Kidney glomerular epithelial cell (primary cell): ENCODE measurements at regions not wholly inside any gene's neighbourhood (a gene's known extent, or its start where the extent isn't known, plus 50 kb on each side); places are given as distances from the start of the nearest gene placed in this dataset.
"Not testable (repeated sequence)": the region's sequence is repeated elsewhere in the genome, so short reads cannot be mapped to it uniquely, and the experiment has no call there.

Experiments used
- DNase-seq: peaks from one replicate; lab custom pipeline; 2025; lab: John Stamatoyannopoulos, UW

DNA sequence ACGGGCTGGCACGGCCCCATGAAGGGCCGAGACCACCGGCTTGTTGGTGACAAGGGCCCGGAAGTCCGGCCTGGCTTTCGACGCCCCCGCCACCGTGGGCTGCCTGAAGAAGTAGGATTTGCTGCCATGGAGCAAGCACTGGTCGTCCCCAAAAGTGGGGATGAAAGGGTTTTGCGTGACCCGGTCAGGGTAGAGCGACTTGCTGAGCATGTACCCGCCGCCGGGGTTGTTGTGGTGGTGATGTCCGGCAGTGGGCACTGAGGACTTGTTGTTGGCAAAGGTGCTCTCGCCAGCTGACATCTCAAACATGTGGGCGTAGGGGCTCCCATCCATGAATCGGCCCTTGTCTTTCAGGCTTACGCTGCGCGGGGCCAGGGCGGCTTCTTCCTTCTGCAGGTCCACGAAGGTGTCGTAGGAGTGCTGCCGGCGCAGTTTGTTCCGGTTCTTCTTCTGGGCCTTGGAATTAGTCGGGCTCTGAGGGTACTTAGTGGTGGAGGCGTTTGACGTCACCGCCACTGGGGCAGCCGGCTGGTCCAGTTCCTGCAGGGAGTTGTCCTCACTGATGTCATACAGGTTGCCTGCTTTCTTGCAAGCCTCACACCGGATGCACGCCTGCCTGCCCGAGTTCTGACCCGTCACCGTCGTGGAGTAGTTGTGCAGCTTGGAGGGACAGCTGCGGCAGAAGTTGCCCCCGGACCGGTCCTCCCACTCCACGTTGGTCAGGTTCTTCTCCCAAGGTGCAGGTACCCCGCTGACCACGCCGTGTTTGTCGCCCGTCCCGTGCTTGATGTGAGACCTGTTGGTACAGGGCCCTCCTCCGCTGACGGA lies 366.6 kb downstream of the EMP1 start:
- DNase-seq: no peak

DNA sequence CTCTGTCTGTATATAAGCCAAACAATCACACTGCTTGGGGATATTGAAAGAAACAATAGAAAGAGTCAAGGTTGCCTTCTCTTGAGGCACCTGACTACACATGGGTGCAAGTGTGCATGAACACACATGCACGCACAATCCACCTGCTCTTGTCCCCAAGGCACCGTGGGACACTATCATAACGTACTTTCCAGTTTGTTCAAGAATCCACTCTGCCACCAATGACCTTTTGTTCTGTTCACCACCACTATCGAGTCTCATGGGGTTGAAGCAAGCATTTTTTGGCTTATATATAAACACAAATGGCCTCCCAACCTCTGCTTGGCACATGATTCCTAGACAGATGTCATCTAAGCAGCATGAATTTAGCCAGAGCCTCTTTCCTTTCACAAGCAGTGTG lies 365.4 kb downstream of the EMP1 start:
- no peak for DNase-seq

DNA sequence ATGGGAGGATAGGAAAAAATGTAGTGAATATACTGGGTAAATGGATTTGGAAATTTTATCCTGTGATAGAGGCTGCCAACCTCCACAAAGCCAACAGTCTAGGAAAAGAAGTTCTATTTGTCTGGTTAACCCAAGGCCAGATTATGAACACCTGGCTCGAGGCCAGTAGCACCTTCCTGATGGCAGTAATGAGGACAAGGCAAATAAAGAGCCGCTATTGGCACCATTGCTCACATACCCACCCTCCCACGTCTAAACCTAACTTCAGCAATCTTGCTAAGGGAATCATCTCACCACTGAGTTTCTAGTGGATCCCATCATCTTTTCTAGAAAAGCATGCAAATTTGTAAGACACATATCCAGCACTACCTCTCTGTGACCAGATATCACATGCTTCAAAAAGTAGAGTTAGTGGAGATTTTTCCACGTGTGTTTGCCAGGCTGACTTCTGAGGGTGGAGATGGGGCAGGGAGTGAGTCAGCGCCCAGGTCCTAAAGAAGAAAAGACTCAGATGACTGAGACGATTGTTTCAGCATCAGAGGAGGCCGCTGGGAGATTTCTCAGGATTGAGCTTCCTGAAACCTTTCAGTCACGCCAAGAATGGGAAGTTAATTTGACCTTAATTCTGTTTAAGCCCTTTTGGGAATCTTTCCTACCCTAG lies 362.9 kb downstream of the EMP1 start:
- no peak for DNase-seq

DNA sequence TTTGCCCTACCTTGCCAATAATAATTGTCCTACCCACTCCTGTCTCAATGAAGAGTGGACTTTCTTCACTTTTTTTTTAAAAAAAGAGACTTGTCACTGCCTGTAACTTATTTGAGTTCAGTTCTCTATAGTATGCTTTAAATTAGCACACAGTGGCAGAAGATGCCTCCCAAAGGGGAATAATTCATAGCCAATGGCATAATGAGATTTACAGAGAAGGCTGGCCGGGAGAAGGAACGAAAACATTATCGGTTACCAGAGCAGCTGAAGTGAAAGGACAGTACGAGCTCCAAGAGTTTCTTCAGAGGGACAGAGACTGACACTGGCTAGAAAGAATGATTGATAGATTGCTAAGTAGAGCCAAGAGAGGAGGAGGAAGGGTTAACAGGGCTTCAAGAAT lies 356.3 kb downstream of the EMP1 start:
- DNase-seq: no peak

DNA sequence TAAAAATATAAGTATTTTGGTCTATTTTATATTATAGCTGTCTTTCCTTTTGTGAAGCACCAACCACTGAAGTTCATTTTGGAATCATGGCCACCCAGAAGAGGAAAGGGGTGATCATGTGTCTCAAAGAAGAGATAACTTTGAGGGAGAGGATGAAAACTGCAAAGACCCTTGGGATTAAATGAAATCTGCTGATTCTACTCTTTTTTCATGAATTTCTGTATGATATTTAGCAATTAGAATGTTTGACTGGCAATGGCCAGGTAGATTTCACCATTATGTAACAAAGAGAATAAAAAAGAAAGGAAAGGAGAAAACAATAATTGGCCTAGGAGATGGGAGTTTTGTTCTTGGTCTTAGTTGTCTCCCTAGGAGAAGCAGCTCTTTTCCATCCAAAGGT lies 350.8 kb downstream of the EMP1 start:
- no peak for DNase-seq

DNA sequence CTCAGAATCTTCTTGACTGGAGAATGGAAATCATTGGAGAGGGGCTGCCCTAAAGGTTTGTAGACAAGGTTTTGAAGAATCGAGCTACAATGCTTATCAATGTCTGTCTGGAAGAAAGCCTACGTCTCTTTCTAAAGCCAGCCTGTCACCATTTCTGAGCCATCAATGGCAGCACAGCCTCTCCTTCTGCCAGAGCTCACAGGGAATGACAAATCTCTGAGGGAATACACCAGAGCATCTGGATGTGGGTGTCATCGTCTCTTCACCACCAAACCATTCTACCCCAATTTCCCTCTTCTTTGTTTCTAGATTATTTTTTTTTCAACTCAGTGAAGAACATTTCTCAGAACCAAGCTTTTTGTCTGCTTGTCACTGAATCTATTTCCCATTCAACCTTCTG lies 349.7 kb downstream of the EMP1 start:
- no peak for DNase-seq

DNA sequence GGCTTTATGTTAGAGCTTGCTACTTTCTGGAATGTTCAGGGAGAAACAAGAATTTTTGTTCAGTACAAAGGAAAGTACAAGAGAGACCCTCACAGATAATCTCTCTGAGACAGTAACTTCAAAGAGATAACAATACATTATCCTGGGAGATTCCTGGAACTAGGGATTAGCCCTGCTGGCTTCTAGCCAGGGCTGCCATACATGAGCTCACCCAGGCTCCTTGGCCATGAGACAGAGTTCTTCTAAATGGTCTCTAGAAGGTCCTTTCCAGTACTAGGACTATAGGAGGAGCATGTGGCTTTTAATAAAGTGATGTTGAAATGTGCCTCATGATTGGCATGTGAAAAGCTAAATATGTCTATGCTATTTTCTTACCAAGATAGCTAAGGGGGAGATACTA lies 342.5 kb downstream of the EMP1 start:
- DNase-seq: no peak

DNA sequence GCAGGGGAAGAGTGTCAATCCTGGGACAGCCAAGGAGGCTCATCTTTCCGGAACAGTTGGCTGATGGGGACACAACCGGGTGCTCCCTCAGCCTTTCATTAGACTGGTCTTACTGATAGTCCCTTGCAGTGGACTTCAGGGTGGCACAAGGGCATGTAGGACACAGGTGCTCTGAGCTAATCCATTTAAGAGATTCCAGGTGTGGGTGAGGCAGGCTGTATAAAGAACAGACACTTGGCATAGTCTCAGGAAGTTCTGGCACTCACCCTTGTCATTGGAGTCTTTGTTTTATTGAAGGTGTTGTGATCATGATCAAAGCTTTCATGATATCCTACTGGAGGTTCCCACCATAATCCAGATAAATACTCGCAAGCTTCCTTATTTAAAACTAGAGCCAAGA lies 341.6 kb downstream of the EMP1 start:
- DNase-seq: no peak

DNA sequence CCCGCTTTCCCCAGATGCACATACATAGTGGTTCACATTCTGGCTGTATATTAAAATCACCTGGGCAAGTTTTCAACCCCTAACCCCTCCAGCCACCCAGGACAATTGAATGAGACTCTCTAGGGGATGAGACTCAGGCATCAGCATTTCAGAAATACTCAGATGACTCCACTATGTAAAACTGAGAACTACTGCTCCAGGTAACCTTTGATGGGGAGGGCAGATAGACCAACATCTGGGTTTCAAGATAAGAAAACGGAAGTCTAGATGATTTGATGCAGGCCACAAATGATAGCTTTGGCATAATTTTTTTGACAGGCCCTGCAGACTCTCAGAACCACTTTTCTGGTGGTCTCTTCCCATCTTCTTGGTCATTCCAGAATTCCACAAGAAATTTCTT lies 341.1 kb downstream of the EMP1 start:
- DNase-seq: no peak

DNA sequence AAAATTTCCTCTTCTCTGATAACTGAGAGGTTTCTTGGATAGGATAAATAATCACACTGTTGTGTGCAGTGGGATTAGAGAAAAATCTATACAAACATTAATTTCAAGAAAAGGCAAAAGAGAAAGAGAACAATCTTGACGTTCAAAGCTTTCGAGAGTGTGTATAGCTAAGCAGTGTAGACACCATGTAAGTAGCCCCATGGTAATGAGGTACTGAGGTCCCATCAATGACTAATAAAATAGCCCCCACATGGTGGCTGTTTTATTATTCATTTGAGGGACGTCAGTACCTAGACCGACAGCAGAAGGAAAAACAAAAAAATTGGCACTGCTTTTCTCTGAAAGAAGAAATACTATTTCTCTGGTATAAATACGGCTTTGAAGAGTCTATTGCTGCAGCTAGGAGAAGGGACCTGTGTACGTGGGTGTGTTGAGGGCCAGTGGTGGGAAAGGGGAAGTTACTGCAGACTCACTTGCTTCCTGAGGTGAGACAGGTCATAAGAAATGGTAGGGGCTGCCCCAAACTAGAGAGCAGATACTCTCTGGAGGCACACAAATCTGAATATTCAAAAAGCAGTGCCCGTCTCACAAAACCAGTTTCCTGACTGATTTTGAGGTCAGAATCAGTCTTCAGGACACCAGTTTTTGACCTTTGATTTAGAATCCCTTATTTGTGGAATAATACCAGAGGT lies 339.8 kb downstream of the EMP1 start:
- no peak for DNase-seq

DNA sequence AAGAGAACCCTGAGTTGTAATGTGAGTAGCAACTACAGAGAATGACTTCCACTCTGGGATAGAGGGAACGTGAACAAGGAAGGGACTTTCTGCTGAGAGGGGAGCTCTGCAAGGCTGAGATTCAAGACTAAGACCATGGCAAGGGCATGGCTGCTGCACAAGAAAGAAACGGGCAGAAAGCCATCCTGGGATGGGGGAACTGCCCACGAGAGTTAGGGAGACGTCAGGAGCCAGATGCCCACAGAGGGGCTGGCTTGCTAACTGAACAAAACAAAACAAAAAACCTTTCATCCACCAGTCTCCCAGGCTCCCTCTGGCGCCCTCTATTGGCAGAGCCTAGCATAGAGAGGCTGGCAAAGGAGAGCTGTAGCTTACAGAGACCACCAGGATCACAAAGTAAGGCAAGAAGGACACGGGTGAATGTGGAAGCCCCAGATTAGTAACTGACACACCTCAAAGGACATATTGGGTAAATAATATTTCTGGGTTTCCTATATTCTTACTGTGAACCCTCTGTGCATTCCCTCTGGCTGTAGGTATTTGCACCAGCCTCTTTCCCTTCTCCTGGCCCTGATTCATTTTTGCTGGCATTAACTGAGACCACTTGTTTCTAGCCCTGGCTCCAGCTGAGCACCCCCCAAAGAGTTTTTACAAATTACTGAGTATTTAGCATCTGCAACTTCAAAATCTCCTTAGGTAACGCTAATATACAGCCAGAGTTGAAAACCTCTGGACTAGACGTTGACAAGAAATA lies 338.3 kb downstream of the EMP1 start:
- peak; percentile 5 for DNase-seq

DNA sequence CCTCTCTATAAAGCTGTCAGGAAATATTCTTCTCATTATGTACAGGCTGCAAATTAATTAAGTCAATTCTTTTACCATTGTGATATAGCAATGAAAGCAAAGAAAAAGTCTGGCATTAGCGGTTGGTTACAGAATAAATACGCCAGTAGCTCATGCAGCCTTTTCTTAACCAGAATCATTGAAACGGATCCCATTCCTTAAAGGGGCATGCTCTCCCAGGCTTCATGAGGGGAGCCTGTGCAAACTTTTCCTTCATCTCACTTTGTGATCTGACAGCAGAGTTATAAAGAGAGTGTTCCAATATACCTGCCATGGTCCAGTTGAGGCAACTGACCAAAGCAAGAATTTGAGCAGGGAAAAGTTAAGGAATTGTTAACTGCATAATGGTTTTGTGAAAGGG lies 337.7 kb downstream of the EMP1 start:
- DNase-seq: no peak

DNA sequence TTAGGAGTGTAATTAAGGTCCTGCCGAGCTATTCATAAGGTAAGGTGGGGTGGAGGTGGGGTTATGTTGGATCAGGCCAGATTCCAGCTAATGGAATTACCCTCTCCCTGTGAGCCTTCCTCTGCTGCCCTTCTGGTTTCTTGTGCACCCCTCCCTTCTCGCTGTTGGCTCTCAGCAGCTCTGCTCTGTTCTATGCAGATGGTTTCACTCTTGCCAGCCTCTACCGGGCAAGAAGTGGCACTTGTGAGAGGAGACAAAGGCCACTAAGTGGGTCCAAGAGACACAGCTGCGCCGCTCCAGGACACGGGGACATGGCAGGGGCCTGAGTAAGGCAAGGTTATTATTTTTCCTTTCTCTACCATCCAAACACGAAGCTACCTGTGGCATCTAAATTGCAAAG lies 334.4 kb downstream of the EMP1 start:
- DNase-seq: no peak

DNA sequence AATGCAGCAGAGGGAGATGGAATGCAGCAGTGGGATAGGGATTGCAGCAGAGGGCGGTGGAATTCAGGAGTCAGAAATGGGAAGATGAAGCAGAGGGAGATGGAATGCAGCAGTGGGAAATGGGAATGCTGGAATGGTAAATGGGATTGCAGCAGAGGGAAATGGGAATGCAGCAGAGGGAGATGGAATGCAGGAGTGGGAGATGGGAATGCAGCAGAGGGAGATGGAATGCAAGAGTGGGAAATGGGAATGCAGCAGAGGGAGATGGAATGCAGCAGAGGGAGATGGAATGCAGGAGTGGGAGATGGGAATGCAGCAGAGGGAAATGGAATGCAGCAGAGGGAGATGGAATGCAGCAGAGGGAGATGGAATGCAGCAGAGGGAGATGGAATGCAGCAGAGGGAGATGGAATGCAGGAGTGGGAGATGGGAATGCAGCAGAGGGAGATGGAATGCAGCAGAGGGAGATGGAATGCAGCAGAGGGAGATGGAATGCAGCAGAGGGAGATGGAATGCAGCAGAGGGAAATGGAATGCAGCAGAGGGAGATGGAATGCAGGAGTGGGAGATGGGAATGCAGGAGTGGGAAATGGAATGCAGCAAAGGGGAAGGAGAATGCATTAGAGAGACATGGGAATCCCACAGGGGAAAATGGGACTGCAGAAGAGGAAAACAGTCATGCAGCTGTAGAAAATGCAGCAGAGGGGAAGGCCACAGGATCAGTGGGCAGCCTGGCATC lies 329.8 kb downstream of the EMP1 start:
- not testable (repeated sequence) for DNase-seq

DNA sequence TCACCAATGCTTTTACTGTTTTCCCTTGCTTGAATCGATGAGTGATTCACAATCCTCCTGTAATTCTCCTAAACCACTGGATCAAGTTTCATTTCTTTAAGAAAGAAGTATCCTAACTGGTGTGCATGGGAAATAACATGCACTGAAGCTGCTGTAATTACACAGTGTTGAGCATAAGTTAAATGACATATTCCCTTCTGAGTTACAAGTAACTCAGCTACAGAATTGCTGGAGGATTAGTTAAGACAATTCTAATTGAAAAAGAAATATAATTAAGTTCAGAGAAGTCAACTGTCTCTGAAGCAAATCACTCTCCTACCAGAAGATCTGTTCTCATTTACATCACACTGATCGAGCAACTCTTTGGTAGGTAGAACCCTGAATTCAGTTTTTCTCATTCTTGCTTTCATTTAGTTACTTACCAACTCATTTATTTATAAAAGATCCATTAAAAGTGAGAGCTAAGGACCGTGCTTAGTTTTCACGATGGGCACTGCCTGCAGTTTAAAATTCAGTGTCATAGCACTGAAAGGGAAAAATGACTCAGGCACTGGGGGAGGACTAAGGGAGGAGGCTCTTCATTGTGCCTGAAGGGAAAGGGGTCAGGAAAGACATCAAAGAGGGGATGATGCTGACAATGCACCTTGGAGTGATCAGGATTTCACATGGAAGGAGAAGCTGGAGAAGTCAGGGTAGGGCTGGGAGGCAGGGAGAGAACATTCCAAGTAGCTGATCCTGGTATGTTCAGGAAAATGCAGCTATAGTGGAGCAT lies 327.2 kb downstream of the EMP1 start:
- DNase-seq: no peak

DNA sequence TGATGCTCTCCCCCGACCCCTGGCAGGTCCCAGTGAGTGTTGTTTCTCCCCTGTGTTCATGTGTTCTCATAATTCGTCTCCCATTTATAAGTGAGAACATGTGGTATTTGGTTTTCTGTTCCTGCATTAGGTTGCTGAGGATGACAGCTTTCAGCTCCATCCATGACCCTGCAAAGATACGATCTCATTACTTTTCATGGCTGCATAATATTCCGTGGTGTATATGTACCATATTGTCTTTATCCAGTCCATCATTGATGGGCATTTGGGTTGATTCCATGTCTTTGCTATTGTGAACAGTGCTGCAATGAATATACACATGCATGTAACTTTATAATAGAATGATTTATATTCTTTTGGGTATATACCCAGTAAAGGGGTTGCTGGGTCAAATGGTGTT lies 321.5 kb downstream of the EMP1 start:
- not testable (repeated sequence) for DNase-seq

DNA sequence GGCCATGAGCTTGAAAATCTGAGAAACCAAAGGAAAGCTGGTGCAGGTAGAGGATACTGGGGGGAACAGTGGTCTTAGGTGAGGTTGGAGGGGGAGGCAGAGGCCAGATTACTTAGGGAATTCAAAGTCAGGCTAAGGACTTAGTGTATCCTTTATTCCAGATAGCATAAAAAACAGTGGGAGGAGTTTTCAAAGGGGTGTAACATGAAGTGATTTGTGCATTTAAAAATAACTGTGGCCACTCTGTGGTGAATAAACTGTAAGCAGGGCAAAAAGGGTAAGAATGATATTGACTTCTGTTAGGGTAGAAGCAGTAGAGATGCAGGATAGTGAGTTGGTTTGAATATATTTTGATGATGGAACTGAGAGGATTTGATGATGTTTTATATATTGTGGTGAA lies 313.2 kb downstream of the EMP1 start:
- no peak for DNase-seq

DNA sequence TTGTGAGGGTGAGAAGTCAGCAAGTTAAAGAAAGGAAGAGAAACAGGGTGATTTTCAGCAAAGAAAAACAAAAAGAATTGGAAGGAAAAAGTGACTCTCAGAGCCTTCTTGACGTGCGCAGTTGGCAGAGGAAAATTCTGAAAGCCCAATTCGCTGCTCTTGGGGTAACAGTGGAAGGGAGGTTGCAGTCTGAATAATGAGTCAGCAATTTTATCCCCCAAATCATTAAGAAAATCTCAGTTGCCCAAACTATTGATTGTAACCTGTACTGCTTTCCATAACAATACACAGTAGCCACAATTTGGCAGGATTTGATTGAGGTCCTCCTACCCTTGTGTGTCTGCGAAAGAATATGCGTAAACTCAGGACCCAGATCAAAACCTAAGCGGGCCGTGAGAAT lies 309.1 kb downstream of the EMP1 start:
- no peak for DNase-seq

DNA sequence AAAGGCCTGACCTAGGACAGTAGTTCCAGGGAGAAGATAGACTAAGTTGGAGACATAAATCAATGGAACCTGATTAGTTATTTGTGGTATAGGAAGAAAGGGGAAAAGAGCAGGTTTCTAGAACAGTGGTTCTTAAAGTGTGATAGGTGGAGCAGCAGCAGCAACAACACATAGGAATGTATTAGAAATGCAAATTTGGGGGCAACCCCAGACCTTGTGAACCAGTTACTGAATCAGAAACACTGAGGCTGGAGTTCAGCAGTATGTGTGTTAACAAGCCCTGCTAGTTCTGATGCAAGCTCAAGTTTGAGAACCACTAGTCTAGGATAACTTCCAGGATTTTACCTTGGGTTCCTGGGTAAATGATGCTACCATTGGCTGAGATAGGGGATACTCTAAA lies 308.7 kb downstream of the EMP1 start:
- no peak for DNase-seq

DNA sequence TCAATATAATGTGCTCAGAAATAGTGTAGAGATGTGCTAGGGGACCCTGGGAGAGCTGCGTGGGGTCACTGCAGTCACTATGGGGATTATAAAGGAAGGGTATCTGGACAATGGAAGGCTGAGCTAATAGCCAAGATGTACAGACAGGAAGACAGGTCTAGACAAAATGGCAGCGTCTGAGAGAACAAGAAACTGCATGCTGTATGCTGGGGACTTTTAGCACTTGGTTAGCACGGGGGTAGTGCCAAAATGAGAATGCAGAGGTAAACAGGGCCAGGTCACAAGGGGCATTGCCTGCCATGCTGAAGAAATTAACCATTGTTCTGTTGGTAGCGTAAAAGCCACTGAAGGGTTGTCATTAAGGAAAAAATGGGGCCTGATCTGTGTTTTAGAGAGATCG lies 308.2 kb downstream of the EMP1 start:
- DNase-seq: no peak

DNA sequence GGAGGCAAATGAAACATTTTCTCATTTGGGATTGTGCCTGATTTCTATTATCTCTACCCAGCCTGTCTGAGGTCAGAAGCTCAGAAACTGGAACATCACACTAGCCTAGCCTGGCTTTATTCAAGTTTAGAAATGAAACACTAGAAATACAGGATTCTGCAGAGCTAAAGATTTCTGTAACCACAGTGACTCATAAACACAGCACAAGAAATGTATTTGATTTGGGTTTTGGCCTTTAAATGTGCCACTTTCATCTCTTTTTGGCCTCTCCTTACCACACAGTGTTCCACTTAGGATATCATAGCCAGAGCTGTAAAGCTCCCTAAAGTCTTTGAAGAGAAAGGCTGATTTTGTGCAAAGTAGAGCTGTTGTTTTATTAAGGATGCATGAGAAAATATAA lies 307.5 kb downstream of the EMP1 start:
- DNase-seq: no peak
